PFSK-1 (cell line): ENCODE measurements at regions not wholly inside any gene's neighbourhood (a gene's known extent, or its start where the extent isn't known, plus 50 kb on each side); places are given as distances from the start of the nearest gene placed in this dataset.

Experiments
- FOXP2 ChIP-seq: optimal IDR thresholded peaks from 2 replicates; pipeline ENCODE3; 2011; ENCODE audit warnings: borderline replicate concordance, control low read depth, inconsistent platforms; ENCODE audit not compliant: insufficient read depth; ENCODE audit errors: extremely low read length, extremely low read depth
- POLR2AphosphoS5 ChIP-seq: IDR thresholded peaks from 2 replicates; pipeline ENCODE4 v1.6.1; 2012; ENCODE audit warnings: low read depth, mild to moderate bottlenecking, control low read depth, low read length, moderate library complexity
- SIN3A ChIP-seq: IDR thresholded peaks from 2 replicates; pipeline ENCODE4 v1.6.1; 2012; ENCODE audit warnings: mild to moderate bottlenecking, low read length, moderate library complexity, borderline replicate concordance; ENCODE audit not compliant: insufficient read depth
- TAF1 ChIP-seq: IDR thresholded peaks from 2 replicates; pipeline ENCODE4 v1.6.1; 2012; ENCODE audit warnings: low read length, control low read depth, borderline replicate concordance; ENCODE audit not compliant: insufficient read depth
- TF ChIP-seq, protein P1 (sequence below), 2 experiments: IDR thresholded peaks; 2 replicates each; pipeline versions ENCODE4 v1.6.1 to v1.8.0; 2011 to 2012; ENCODE audit warnings: low read depth in 2 of 2, low read length in 2 of 2, control low read depth in 1 of 2, inconsistent platforms in 1 of 2, mild to moderate bottlenecking in 1 of 2, moderate library complexity in 1 of 2; ENCODE audit not compliant: insufficient read depth in 1 of 2

DNA sequence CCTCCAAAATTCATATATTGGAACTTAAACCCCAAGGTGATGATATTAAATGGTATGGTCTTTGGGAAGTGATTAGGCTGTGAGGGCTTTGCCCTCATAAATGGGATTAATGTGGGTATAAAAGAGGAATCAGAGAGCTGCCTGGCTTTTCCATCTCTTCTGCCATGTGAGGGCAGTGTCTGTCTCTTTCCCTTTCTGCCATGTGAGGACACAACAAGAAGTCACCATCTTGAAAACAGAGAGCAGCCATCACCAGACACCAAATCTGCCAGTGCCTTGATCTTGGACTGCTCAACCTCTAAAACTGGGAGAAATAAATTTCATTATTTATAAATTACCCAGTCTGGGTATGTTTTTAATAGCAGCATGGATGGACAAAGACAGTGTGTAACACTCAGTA, 263.0 kb downstream of the PAX1 start:
- TF ChIP-seq, protein P1, sequence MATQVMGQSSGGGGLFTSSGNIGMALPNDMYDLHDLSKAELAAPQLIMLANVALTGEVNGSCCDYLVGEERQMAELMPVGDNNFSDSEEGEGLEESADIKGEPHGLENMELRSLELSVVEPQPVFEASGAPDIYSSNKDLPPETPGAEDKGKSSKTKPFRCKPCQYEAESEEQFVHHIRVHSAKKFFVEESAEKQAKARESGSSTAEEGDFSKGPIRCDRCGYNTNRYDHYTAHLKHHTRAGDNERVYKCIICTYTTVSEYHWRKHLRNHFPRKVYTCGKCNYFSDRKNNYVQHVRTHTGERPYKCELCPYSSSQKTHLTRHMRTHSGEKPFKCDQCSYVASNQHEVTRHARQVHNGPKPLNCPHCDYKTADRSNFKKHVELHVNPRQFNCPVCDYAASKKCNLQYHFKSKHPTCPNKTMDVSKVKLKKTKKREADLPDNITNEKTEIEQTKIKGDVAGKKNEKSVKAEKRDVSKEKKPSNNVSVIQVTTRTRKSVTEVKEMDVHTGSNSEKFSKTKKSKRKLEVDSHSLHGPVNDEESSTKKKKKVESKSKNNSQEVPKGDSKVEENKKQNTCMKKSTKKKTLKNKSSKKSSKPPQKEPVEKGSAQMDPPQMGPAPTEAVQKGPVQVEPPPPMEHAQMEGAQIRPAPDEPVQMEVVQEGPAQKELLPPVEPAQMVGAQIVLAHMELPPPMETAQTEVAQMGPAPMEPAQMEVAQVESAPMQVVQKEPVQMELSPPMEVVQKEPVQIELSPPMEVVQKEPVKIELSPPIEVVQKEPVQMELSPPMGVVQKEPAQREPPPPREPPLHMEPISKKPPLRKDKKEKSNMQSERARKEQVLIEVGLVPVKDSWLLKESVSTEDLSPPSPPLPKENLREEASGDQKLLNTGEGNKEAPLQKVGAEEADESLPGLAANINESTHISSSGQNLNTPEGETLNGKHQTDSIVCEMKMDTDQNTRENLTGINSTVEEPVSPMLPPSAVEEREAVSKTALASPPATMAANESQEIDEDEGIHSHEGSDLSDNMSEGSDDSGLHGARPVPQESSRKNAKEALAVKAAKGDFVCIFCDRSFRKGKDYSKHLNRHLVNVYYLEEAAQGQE (IDR thresholded peaks at IDR 0.05; ENCODE audit: insufficient read depth in 1 of 2, low read depth in 2 of 2, low read length in 2 of 2) = no peak
- TF ChIP-seq FOXP2 = no peak
- TF ChIP-seq TAF1 = no peak
- TF ChIP-seq POLR2AphosphoS5 = no peak
- no peak for TF ChIP-seq SIN3A

DNA sequence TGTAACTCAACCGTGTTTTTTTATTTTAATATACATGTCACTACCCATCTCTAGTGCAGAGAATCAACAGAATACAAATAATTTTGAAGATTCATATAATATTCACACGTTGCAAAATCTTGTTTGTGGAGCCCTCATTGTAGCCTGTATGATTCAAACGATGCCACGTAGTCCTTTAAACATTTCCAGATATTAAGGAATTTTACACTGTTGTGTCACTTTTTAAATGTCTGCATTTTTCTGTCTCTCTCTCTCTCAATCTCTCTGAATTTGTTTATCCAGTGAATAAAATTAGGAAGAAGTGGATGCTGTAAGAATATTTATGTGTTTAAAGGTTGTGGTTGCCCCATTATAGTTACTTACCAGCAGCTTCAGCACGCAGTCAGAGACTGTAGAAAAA, 262.0 kb downstream of the PAX1 start:
- TF ChIP-seq, protein P1 (IDR thresholded peaks at IDR 0.05; ENCODE audit: insufficient read depth in 1 of 2, low read depth in 2 of 2, low read length in 2 of 2) = no peak
- TF ChIP-seq SIN3A (no peak), POLR2AphosphoS5 (no peak), TAF1 (no peak), FOXP2 (no peak)

DNA sequence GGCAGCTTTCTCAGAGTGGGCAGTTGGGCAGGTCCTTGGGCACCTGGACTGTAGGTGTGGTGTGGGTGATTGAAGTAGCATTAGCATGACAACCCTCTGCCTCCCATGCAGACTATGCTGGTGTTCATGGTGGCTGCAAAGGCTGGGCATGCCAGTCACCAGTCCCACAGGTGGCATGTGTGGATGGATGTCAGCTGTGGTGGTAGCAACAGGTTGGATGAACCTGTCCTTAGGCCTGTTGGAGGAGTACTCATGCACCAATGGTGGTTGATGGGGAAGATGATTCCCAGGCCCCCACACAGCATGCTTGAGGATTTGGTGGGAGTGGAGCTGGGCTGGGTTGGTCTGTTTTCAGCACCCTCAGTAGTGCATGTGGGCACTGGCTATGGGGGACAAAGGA, 251.1 kb downstream of the PAX1 start:
- TF ChIP-seq, protein P1 (IDR thresholded peaks at IDR 0.05; ENCODE audit: insufficient read depth in 1 of 2, low read depth in 2 of 2, low read length in 2 of 2) = no peak
- TF ChIP-seq FOXP2 = no peak
- no peak for TF ChIP-seq TAF1
- TF ChIP-seq POLR2AphosphoS5 = no peak

DNA sequence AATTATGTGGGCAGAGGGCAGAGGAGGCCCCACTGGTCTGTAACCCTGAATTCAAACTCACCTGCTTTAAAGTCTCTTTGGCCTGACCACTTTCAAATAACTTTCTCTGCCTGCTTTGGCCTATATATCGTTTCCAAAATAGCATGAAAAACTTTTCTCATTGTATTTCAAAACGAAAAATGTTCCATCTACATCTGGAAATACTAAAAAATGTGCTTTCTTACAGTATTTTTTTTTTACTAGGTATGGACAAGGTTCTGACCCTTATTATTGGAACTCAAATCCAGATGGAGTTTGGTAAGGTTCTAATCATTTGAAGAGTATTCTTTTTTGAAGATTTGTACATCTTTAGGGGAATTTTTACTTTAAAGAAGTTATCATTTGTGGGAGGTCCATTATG, 241.9 kb downstream of the PAX1 start:
- TF ChIP-seq SIN3A (no peak), FOXP2 (no peak), TAF1 (no peak), POLR2AphosphoS5 (no peak)
- TF ChIP-seq, protein P1 (IDR thresholded peaks at IDR 0.05; ENCODE audit: insufficient read depth in 1 of 2, low read depth in 2 of 2, low read length in 2 of 2) = no peak

DNA sequence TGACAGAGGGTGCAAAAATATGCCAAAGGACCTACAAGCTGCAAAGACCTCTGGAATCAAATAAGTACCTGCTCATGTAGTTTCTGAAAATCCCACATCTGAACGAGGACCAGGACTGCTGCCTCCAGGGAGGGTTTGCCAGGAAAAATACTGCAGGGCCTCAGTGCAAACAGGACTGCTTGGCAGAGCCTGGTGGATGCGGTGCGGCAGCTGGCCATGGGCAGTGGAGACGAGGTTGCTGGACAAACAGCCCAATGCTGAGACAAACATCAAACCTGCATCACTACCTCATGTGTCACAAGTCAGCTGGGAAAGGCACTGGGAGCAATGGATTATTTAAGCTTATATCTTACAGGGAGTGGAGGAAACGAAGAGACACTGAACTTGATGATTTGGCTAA, 238.8 kb downstream of the PAX1 start:
- no peak for TF ChIP-seq POLR2AphosphoS5
- TF ChIP-seq SIN3A = no peak
